ENCODE measurements at regions not wholly inside any gene's neighbourhood (a gene's known extent, or its start where the extent isn't known, plus 50 kb on each side); places are given as distances from the start of the nearest gene placed in this dataset.
A peak's percentile ranks its signal among the peaks of the same experiment; 100 is the strongest.
"Not testable (repeated sequence)": the region's sequence is repeated elsewhere in the genome, so short reads cannot be mapped to it uniquely, and the experiment has no call there.

GRCh38 chr2:57621122-57621663 is 425.4 kb upstream of the VRK2 start:
- no peak for DNase-seq

DNA sequence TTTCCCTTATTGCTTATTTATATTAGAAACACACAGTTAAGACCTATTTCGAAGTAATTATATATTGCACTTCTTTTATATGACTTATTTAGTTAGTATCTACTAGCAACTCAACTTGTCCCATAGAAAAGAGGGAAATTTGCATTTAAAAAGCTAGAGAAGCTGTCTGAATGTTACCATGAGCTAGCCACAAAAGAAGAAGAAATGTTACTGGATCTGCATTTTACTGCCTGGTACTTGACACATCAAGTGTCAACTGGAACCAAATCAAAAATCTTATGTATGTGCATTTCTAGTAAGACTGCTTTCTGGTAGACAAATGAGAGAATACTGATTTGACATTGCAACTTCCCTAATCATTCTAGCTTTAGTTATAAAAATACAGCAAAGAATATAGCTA is 424.6 kb upstream of the VRK2 start:
- DNase-seq: no peak

- DNase-seq: no peak
These were observed 390.4 kb upstream of the VRK2 start for GRCh38 chr2:57656198-57656597.

GRCh38 chr2:57669570-57669969 is 377.0 kb upstream of the VRK2 start:
- no peak for DNase-seq

- no peak for DNase-seq
These were observed 372.6 kb upstream of the VRK2 start for GRCh38 chr2:57674025-57674424.

DNA sequence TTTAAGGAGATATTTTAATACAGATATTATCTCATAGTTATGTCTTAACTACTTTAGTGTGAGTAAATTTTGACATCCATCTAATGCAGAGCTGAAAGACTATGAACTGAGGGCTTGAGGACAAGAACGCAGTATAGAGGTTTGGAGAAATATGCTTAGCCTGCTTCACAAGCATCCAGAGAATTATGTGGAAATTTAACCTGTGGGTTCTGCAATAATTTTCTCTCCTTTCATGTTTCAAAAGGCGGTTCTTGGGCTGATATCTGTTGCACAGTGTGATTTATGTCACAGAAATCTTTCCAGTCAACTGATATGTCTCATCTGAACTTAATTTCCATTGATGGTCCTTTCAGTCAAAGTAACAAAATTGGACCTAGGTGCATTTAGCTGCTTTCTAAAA is 371.9 kb upstream of the VRK2 start:
- DNase-seq: no peak

DNA sequence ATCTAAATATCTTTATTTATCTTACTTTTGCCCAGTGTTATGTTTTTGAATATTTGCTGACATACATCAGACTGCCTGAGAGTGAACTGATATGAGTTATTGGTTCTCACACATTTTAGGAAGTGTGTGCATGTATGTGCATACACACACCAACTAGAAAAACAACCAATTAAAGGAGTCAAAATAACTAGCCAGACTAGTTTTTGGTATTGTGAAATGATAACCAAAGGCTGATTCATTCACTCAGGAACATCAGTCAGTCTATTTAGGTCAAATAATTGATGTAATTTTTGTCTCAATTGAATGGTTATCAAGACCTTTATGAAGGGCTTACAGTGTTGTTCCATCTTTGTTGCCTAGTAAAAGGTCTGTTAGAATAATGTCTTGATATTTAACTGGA is 369.3 kb upstream of the VRK2 start:
- no peak for DNase-seq

- no peak for DNase-seq
These were observed 365.0 kb upstream of the VRK2 start for GRCh38 chr2:57681650-57682049.

GRCh38 chr2:57685032-57685431 is 361.6 kb upstream of the VRK2 start:
- DNase-seq: no peak

DNA sequence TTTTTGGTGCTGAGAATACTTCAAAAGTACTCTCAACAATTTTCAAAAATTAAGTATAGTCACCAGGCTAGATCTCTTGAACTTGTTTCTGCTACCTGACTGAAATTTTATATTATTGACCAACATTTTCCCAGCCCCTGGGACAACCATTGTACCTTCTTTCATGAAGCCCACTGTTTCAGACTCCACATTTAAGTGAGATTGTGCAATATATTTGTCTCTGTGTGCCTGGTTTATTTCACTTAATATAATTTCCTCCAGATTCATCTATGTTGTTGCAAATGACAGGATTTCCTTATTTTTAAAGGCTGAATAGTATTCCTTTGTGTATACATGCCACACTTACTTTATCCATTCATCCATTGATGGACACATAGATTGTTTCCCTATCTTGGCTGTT is 354.2 kb upstream of the VRK2 start:
- no peak for DNase-seq

GRCh38 chr2:57693177-57693576 is 353.4 kb upstream of the VRK2 start:
- no peak for DNase-seq

- DNase-seq: no peak
These were observed 352.6 kb upstream of the VRK2 start for GRCh38 chr2:57693965-57694364.

DNA sequence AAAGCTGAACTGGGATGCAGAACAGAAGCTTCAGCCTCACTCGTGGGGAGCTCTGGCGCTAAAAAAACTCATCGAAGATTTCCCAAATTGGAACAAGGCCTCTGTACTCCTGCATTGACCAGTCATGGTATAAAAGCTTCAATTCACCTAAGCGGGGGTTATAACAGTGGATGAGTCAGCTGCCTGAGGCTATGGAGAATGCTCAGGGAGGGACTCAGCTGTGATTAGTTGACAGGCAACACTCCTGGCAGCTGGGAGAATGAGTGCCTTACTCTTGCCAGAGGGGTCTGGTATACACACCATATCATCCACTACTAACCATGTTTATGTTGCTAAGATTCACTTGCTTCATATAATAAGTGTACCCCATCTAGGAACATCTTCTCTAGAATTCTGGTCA is 350.6 kb upstream of the VRK2 start:
- DNase-seq: no peak

- DNase-seq: no peak
These were observed 348.2 kb upstream of the VRK2 start for GRCh38 chr2:57698392-57698791.

DNA sequence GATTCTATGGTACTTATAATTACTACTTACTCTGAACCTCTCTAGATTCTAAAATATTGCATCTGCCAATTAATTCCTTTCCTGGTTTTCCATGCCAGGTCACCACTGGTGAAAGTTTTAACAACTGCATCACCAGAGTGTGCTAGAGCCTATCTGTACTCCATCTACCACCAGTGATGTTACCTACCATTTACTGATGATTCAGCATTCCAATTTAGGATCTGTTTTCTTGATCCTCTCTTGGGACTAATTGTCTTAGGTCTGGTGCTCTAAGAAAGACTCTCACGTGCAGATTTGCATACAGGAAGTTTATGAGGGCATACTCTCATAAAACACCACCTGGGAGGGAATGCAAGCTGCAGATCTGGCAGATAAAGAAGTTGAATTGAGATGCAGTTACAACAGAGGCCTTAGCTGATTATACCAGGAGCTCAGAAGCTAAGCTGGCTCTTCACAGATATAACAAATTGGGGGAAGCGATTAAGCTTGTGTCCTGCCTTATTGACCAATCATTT is 347.6 kb upstream of the VRK2 start:
- DNase-seq: no peak

DNA sequence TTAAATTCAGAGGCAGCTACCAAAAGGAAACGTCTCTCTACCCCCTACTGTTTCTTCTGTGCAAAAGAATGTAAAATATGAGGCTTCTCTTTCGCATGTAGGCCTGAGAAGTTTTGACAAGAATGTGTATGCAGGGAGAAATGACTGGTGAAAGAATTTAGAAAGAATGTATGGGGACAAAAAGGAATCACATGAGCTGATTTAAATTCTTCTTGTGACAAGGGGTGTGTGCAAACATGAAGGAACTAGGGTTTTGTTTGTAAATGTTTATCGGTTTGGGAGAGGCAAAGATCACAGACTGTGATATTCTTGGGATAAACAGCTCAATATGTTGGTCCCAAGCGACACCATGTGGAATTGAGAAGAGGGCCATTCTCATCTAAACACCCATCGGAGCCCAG is 345.2 kb upstream of the VRK2 start:
- no peak for DNase-seq

- no peak for DNase-seq
These were observed 343.2 kb upstream of the VRK2 start for GRCh38 chr2:57703407-57703806.

DNA sequence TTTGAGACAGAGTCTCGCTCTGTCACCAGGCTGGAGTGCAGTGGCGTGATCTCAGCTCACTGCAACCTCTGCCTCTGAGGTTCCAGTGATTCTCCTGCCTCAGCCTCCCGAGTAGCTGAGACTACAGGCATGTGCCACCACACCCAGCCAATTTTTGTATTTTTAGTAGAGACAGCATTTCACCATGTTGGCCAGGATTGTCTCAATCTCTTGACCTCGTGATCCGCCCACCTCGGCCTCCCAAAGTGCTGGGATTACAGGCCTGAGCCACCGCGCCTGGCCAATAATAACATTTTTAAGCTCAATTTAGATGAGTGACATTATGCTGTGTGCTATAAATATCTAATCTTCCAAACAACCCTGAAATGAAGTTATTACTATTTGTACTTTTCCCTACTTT is 338.8 kb upstream of the VRK2 start:
- not testable (repeated sequence) for DNase-seq

GRCh38 chr2:57711991-57712390 is 334.6 kb upstream of the VRK2 start:
- DNase-seq: no peak

- peak; percentile 38 to 46 for DNase-seq
These were observed 325.6 kb upstream of the VRK2 start for GRCh38 chr2:57720728-57721627.

- DNase-seq: no peak
These were observed 321.2 kb upstream of the VRK2 start for GRCh38 chr2:57725337-57725947.

GRCh38 chr2:57726294-57726693 is 320.3 kb upstream of the VRK2 start:
- no peak for DNase-seq

DNA sequence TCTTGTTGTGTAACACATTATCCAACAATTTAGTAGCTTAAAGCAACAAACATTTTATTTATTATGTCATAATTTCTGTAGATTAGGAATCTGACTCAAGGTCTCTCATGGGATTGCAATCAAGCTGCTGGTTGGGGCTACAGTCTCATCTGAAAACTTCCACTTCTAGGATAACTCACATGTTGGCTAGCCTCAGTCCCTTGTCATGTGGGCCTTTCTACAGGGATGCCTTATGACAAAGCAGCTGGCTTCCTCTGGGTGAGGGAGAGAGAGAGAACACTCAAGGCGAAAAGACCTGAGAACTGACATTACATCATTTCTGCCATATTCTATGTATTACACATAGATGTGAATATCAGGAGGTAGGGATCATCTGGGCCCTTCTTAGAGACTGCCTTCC is 317.9 kb upstream of the VRK2 start:
- no peak for DNase-seq

DNA sequence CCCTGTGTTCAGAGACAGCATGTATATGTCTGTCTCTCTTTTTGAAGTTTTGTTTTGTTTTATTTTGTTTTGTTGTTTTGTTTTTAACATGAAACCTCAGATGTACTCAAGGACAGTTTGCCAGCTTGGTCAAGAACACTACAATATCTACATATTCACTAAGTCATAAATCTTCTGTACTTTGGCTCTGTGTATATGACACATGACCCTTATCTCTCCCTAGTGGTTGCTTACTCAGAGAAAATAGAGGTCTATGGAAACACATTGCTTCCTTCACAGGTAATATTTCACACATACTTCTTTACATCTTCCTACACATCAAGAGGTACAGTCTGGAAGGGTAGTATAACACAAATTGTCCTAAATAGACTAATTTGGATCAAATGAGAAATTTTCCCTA is 312.6 kb upstream of the VRK2 start:
- no peak for DNase-seq
